ENCODE measurements at regions not wholly inside any gene's neighbourhood (a gene's known extent, or its start where the extent isn't known, plus 50 kb on each side); places are given as distances from the start of the nearest gene placed in this dataset.

DNA sequence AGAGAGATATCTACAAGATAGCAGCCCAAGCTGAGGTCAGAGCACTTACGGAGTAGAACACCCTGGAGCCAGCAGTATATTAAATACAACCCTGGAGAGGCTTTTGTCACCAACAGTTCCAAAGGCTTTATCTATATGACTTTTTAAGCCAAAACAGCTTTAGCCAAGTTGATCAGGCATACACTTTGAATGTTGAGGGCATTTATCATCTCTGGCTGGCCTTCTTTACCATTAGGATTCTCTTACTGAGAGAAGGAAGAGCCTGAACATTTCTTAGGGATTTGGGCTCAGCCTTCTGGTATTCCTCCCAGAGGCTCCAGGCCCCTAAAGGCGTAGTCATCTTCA lies 161.3 kb upstream of the RIMS1 start:
- H3K27me3 ChIP-seq (ENCODE audit: control insufficient read depth, insufficient read depth, low read length): no peaks in the 10 kb centered on the region
- no peaks in the 10 kb centered on the region for H3K36me3 ChIP-seq (ENCODE audit: control insufficient read depth, insufficient read depth, low read length)
- no peaks in the 10 kb centered on the region for H3K9me3 ChIP-seq (ENCODE audit: control insufficient read depth, low read length)
- H3K9ac ChIP-seq (ENCODE audit: low read length): no peak overlapping the region
- H3K4me1 ChIP-seq (ENCODE audit: control insufficient read depth, insufficient read depth, low read length): no peaks in the 10 kb centered on the region
- H3K4me3 ChIP-seq (ENCODE audit: low read length): no peak overlapping the region

DNA sequence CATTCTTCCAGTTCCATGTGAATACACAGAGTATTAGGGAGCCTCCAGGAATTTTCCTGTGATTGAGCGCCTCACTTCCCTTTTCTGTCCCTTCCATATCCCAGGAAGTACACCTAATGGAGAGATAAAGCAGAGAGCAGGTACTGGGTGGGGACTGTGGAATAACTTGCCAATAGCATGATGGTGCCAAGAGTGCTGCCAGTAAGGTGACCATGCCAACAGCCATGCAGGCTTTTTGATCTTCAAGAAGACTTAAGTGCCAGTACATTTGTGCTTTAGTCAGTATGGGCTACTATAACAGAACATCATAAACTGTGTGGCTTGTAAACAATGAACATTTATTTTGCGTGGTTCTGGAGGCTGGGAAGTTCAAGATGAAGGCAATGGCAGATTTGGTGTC lies 160.2 kb upstream of the RIMS1 start:
- H3K4me3 ChIP-seq (ENCODE audit: low read length): no peak overlapping the region

DNA sequence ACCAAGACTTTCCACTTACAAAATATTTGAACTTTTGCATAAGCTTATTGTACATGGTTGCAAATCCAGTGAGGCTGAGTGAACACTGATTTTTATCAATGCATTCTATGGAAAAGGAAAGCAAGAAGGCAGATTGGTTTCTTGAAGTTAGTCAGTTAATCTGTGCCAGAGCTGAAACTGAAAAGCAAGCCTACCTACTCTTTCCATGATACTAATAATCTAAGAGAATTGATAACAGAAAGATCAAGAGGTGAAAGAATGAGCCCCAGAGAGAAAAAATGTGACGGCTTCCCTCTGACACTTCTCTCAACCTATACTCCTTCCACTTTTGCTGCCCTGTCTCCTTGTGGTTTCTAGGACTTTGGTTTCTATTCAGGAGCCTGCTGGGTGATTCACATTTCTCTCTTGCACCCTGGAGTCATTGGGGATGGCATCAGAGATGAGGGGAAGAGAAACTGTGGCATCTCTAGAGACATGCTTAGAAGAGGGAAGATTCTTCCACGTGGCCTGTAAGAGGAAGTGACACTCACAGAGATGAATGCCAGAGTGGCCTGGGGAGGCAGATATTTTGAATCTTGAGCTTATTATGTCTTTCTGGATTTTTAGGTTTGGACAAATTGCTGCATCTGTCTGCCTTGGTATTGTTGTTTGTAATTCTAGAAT lies 158.6 kb upstream of the RIMS1 start:
- H3K27me3 ChIP-seq (ENCODE audit: control insufficient read depth, insufficient read depth, low read length): no peaks in the 10 kb centered on the region
- H3K4me3 ChIP-seq (ENCODE audit: low read length): no peak overlapping the region
- H3K9ac ChIP-seq (ENCODE audit: low read length): no peak overlapping the region
- H3K36me3 ChIP-seq (ENCODE audit: control insufficient read depth, insufficient read depth, low read length): no peaks in the 10 kb centered on the region
- no peaks in the 10 kb centered on the region for H3K9me3 ChIP-seq (ENCODE audit: control insufficient read depth, low read length)
- no peaks in the 10 kb centered on the region for H3K4me1 ChIP-seq (ENCODE audit: control insufficient read depth, insufficient read depth, low read length)

More for the DNA sequence above, 160.2 kb upstream of the RIMS1 start:
- Histone ChIP-seq H3K27me3 (ENCODE audit: control insufficient read depth, insufficient read depth, low read length) (no peaks in the 10 kb centered on the region), H3K9ac (ENCODE audit: low read length) (no peak overlapping the region), H3K4me1 (ENCODE audit: control insufficient read depth, insufficient read depth, low read length) (no peaks in the 10 kb centered on the region), H3K36me3 (ENCODE audit: control insufficient read depth, insufficient read depth, low read length) (no peaks in the 10 kb centered on the region), H3K9me3 (ENCODE audit: control insufficient read depth, low read length) (no peaks in the 10 kb centered on the region)

DNA sequence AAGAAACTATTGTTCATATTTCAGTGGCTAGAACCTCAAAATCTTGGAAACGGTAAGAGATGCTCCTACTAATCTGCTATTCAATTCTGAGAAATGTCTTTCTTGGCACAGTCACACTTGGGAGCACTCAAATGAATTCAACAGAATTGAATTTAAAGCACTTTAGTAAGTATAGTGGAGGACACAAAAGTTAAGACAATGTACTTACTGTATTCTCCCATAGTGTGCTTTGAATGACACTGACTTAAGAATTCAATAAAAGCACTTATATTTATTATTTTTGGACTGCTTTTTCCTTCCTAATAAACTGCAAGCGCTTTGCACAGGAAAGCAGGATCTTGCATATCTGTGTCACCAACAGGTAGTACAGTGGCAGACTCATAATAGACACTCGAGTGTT lies 156.1 kb upstream of the RIMS1 start:
- no peak overlapping the region for H3K9ac ChIP-seq (ENCODE audit: low read length)
- H3K4me3 ChIP-seq (ENCODE audit: low read length): no peak overlapping the region
- H3K36me3 ChIP-seq (ENCODE audit: control insufficient read depth, insufficient read depth, low read length): no peaks in the 10 kb centered on the region
- H3K4me1 ChIP-seq (ENCODE audit: control insufficient read depth, insufficient read depth, low read length): no peaks in the 10 kb centered on the region
- no peaks in the 10 kb centered on the region for H3K27me3 ChIP-seq (ENCODE audit: control insufficient read depth, insufficient read depth, low read length)
- H3K9me3 ChIP-seq (ENCODE audit: control insufficient read depth, low read length): no peaks in the 10 kb centered on the region

DNA sequence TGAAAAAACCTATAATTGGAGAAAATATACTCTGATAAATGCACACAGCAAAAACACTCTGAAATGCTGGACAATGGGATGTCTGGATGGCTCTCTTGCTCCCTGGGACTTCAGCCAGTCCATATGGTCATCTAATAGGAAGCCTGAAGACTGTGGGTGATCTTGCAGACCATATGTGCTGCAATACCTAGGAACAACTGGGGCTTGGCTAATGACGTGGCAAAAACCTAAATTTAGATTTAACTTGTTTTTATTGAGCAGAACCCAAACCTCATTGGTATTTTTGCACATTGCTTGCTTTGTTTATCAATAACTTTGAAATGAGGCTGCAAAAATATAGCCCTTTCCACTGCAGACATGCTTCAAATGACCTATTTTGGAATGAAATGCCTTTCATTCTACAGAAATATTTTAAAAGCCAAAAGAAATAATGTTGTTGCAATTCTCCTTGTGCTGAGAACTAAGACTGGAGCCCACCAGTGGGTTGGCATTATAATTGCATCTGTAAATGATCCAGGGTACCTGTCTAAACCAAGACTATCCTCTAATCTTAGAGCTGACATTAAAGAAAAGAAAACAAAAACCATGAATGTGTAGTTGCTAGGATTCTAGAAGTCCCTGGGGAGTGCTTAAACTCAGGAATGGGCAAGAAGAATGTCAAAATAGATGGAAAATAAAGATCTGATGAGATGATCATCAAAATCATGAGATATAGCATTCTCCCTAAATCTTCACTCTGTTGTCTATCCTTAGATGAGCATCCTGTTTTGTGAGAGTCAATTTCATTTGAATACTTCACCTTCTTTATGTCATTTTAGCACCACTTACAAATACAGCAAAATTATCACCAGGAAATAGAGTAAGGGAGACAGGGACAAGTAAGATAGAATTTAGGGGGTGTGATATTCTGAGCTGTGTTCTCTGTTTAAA lies 152.1 kb upstream of the RIMS1 start:
- Histone ChIP-seq H3K4me3 (ENCODE audit: low read length) (no peak overlapping the region), H3K36me3 (ENCODE audit: control insufficient read depth, insufficient read depth, low read length) (no peaks in the 10 kb centered on the region), H3K9me3 (ENCODE audit: control insufficient read depth, low read length) (no peaks in the 10 kb centered on the region), H3K27me3 (ENCODE audit: control insufficient read depth, insufficient read depth, low read length) (no peaks in the 10 kb centered on the region), H3K9ac (ENCODE audit: low read length) (no peak overlapping the region), H3K4me1 (ENCODE audit: control insufficient read depth, insufficient read depth, low read length) (no peaks in the 10 kb centered on the region)

DNA sequence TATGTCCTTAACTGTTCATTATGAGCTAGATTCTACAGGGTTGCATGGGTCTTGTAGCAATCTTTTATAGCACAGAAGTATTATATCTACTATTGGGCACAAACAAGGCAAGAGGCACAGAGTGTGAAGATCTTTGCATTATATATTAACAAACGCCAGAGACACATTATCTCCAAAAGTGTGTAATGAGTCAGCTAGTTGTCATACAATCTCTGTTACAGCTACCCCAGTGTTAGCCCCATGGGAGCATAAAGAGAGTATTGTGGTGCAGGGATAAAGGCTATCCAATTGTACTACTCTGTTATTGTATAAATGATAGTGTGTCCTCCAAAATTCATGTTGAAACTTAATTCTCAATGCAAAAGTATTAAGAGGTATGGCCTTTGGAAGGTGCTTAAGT lies 148.4 kb upstream of the RIMS1 start:
- no peaks in the 10 kb centered on the region for H3K36me3 ChIP-seq (ENCODE audit: control insufficient read depth, insufficient read depth, low read length)
- no peak overlapping the region for H3K4me3 ChIP-seq (ENCODE audit: low read length)
- H3K9ac ChIP-seq (ENCODE audit: low read length): no peak overlapping the region
- H3K9me3 ChIP-seq (ENCODE audit: control insufficient read depth, low read length): no peaks in the 10 kb centered on the region
- H3K4me1 ChIP-seq (ENCODE audit: control insufficient read depth, insufficient read depth, low read length): no peaks in the 10 kb centered on the region
- no peaks in the 10 kb centered on the region for H3K27me3 ChIP-seq (ENCODE audit: control insufficient read depth, insufficient read depth, low read length)

DNA sequence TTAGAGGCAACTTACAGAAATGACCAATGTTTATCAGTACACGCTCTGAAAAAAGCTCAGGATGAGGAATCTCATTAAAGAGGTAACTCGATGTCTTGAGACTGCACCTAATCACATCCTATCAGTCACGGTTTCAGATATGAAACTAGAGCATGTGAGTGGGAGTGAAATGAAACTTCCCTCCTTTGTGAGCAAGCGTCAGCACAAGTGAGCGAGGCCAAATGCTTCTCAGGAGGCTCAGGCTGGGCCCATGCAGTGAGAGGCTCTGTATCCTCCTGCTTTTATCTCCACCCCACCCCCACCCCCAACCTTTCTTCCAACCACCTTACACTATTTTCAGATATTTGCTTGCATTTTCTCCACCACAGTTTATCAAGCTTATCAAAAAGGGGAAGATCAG lies 140.8 kb upstream of the RIMS1 start:
- Histone ChIP-seq H3K4me1 (ENCODE audit: control insufficient read depth, insufficient read depth, low read length) (no peaks in the 10 kb centered on the region), H3K4me3 (ENCODE audit: low read length) (no peak overlapping the region), H3K9ac (ENCODE audit: low read length) (no peak overlapping the region), H3K27me3 (ENCODE audit: control insufficient read depth, insufficient read depth, low read length) (no peaks in the 10 kb centered on the region), H3K9me3 (ENCODE audit: control insufficient read depth, low read length) (no peaks in the 10 kb centered on the region), H3K36me3 (ENCODE audit: control insufficient read depth, insufficient read depth, low read length) (no peaks in the 10 kb centered on the region)

DNA sequence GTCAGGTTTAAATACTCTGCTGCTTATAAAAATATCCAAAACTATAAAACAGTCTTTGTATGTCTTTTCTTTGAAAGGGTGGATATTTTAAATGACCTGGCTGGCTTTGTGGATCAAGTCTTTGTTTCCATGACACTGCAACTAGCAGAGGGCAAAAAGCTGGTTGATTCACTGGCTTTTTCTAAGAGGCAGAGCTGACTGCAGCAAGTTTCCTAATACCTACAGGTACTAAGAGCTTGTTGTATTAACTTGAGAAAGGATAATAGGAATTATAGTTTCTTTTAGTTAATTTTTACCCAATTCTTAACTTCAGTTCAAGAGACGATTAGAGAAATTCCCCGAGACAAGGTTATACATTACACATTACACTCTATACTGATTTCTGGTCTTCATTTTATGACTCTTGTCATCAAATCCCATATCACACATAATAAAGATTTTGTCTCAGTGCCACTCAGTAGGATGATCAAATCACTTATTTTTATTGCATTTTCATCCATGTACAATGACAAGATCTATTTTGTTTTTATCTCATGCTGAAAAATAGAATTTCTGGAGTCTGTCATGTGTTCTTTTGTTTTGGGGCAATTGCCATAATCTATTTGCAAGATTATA lies 120.1 kb upstream of the RIMS1 start:
- H3K4me3 ChIP-seq (ENCODE audit: low read length): no peak overlapping the region
- no peaks in the 10 kb centered on the region for H3K9me3 ChIP-seq (ENCODE audit: control insufficient read depth, low read length)
- H3K4me1 ChIP-seq (ENCODE audit: control insufficient read depth, insufficient read depth, low read length): no peaks in the 10 kb centered on the region
- H3K36me3 ChIP-seq (ENCODE audit: control insufficient read depth, insufficient read depth, low read length): no peaks in the 10 kb centered on the region
- no peak overlapping the region for H3K9ac ChIP-seq (ENCODE audit: low read length)
- H3K27me3 ChIP-seq (ENCODE audit: control insufficient read depth, insufficient read depth, low read length): no peaks in the 10 kb centered on the region

DNA sequence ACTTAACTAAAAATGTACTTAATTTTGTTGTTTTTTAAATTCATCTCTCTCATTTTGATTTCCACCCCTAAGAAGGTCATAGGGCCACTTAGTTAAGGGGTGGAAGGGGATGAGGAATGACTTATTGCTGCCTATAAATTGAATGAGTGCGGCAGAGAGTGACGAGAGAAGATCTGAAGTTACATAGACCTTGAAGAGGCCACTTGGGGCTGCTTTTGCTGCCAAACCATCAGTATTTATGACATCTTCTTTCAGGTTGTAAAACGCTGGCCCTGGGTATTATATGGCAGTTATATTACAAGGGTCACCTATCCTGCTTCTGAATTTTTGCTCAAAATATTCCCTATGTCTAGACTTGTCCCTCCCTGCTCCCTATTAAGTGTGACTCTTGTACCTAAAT lies 119.6 kb upstream of the RIMS1 start:
- no peaks in the 10 kb centered on the region for H3K4me1 ChIP-seq (ENCODE audit: control insufficient read depth, insufficient read depth, low read length)
- no peaks in the 10 kb centered on the region for H3K9me3 ChIP-seq (ENCODE audit: control insufficient read depth, low read length)
- no peak overlapping the region for H3K9ac ChIP-seq (ENCODE audit: low read length)
- H3K4me3 ChIP-seq (ENCODE audit: low read length): no peak overlapping the region
- H3K36me3 ChIP-seq (ENCODE audit: control insufficient read depth, insufficient read depth, low read length): no peaks in the 10 kb centered on the region
- H3K27me3 ChIP-seq (ENCODE audit: control insufficient read depth, insufficient read depth, low read length): no peaks in the 10 kb centered on the region

DNA sequence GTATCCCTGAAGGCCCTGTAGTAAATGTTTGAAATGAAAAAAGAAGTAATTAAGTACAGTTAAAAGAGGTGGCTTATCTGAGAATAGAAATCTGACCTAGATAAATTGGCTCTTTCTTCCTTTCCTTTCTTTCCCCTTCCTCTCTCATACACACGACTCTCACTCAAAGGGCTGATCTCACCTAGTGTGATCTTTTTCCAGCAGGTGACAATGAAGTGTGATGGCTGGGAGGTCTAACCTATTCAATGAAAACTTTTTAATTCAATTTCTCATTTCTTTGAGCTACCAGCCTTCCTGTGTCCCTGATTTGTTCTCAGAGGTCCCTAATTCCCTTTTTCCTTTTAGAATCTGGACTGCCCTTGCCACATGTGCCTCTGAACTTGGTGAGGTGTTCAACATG lies 118.0 kb upstream of the RIMS1 start:
- Histone ChIP-seq H3K27me3 (ENCODE audit: control insufficient read depth, insufficient read depth, low read length) (no peaks in the 10 kb centered on the region), H3K4me1 (ENCODE audit: control insufficient read depth, insufficient read depth, low read length) (no peaks in the 10 kb centered on the region), H3K9me3 (ENCODE audit: control insufficient read depth, low read length) (no peaks in the 10 kb centered on the region), H3K36me3 (ENCODE audit: control insufficient read depth, insufficient read depth, low read length) (no peaks in the 10 kb centered on the region), H3K9ac (ENCODE audit: low read length) (no peak overlapping the region), H3K4me3 (ENCODE audit: low read length) (no peak overlapping the region)

DNA sequence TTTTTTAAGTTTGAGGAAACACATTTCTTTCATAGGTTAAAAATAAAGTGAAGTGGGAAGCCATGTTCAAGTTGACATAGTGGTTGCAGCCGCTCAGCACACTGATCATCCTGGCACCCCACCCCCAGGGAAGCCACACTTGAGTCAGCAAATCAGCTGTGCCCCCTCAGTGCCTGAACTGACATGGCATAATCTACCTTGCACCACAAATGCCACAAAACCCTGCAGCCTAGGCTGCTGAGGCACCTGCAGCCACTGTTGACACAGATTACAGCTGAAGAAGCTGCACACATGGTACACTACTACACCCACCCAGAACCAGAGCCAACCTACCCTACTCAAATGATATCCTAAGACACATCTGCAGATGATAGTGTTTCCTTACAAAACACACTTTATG lies 77.5 kb upstream of the RIMS1 start:
- H3K4me1 ChIP-seq (ENCODE audit: control insufficient read depth, insufficient read depth, low read length): no peaks in the 10 kb centered on the region

DNA sequence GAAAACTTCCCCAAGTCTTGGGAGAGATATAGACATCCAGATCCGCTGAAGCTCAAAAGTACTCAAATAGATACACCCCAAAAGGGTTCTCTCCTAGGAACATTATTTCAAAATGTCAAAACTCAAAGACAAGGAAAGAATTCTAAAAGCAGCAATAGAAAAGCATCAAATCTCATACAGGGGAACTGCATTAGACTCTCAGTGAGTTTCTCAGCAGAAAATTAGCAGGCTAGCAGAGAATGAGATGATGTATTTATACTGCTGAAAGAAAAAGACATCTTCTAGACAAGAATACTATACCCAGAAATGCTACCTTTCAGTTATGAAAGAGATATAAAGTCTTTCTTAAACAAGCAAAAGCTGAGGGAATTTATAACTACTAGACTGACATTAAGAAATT lies 75.5 kb upstream of the RIMS1 start:
- Histone ChIP-seq H3K4me1 (ENCODE audit: control insufficient read depth, insufficient read depth, low read length) (no peaks in the 10 kb centered on the region), H3K36me3 (ENCODE audit: control insufficient read depth, insufficient read depth, low read length) (no peaks in the 10 kb centered on the region), H3K27me3 (ENCODE audit: control insufficient read depth, insufficient read depth, low read length) (no peaks in the 10 kb centered on the region), H3K9ac (ENCODE audit: low read length) (no peak overlapping the region), H3K4me3 (ENCODE audit: low read length) (no peak overlapping the region), H3K9me3 (ENCODE audit: control insufficient read depth, low read length) (no peaks in the 10 kb centered on the region)

More for the DNA sequence above, 77.5 kb upstream of the RIMS1 start:
- H3K9me3 ChIP-seq (ENCODE audit: control insufficient read depth, low read length): no peaks in the 10 kb centered on the region
- H3K9ac ChIP-seq (ENCODE audit: low read length): no peak overlapping the region
- H3K36me3 ChIP-seq (ENCODE audit: control insufficient read depth, insufficient read depth, low read length): no peaks in the 10 kb centered on the region
- no peaks in the 10 kb centered on the region for H3K27me3 ChIP-seq (ENCODE audit: control insufficient read depth, insufficient read depth, low read length)
- no peak overlapping the region for H3K4me3 ChIP-seq (ENCODE audit: low read length)
